ENCODE measurements at regions not wholly inside any gene's neighbourhood (a gene's known extent, or its start where the extent isn't known, plus 50 kb on each side); places are given as distances from the start of the nearest gene placed in this dataset.
"Not testable (repeated sequence)": the region's sequence is repeated elsewhere in the genome, so short reads cannot be mapped to it uniquely, and the experiment has no call there.

GRCh38 chr9:42239445-42240260 is 56.2 kb downstream of the SPATA31A6 start:
- DNase-seq, result not testable (repeated sequence)

- not testable (repeated sequence) for DNase-seq
These were observed 56.8 kb downstream of the SPATA31A6 start for GRCh38 chr9:42240261-42240579.

- DNase-seq, result not testable (repeated sequence)
These were observed 59.8 kb downstream of the SPATA31A6 start for GRCh38 chr9:42243211-42243610.

DNA sequence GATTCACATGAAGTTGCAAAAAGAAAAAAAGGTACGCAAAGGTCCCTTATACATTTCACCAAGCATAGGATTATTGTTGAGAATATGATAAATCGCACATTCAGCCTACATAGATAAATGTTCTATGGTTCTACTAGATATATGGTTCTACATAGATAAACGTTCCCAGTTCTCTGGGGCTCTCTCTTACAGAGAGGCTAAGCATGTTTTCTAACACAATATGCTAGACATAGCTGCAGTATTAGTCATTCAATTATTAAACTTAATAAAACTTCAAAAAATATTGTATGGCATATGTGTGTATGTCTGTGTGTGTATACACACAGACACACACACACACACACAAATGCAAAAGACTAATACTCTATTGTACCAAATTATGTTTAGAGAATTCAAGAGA is 60.4 kb downstream of the SPATA31A6 start:
- DNase-seq, result not testable (repeated sequence)

GRCh38 chr9:42268729-42269128 is 85.3 kb downstream of the SPATA31A6 start:
- not testable (repeated sequence) for DNase-seq

DNA sequence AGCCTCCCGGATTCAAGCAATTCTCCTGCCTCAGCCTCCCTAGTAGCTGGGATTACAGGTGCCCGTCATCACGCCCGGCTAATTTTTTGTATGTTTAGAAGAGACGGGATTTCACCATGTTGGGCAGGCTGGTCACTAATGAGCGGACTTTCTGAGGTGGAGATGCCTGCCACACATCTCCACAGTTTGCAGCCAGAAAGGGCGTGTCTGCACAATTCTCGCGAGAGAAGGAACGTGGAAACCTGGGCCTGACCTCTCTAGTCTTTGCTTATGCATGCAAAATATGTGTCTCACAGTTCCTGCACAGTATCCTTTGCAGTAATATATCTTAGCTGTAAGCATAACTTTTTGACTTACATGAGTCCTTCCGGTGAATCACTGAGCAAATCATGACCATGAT is 85.7 kb downstream of the SPATA31A6 start:
- DNase-seq, result not testable (repeated sequence)

GRCh38 chr9:42273191-42273590 is 89.7 kb downstream of the SPATA31A6 start:
- not testable (repeated sequence) for DNase-seq

GRCh38 chr9:42275141-42275540 is 91.7 kb downstream of the SPATA31A6 start:
- DNase-seq, result no peak

DNA sequence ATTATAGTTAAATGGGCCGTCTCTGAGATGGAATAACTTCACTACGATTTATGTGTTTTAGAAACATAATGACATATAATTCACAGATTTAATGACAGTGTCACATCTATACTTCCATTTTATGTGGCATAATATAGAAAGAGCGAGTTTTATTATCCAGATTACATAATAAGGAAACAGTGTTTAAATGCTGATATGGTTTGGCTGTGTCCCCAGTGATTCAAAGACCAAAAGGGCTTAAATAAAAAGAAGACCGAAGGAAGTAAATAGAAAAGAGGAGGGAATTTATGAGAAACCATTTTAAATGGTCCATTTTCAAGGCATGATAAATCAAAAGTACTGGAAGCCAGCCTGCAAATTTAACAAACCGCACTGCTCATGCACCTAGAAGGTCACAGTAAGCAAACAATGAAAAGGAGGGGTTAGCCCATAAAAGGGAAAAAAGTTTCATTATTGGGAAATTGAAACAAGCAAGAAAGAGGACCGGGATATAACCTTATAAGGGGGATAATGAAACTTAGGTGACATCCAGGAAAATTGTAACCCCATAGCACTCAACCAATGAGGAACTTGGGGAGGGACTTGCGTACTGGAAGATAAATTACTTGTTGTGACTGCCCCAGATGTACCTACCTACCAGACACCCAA is 99.2 kb downstream of the SPATA31A6 start:
- not testable (repeated sequence) for DNase-seq

DNA sequence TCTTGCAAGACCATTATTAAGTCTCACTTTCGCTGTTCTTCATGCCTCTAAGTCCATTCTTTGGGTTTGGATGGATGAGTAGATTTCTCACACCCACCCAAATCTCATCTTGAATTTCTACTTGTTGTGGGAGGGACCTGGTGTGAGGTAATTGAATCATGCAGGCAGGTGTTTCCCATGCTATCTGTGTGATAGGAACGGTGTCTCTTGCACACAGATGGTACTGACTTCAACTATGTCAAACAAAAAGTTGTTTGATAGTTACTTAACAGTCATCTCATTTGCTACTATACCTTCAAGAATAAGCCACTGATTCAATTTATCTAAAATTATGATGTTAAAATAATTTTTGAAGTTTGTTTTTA is 99.7 kb downstream of the SPATA31A6 start:
- not testable (repeated sequence) for DNase-seq

DNA sequence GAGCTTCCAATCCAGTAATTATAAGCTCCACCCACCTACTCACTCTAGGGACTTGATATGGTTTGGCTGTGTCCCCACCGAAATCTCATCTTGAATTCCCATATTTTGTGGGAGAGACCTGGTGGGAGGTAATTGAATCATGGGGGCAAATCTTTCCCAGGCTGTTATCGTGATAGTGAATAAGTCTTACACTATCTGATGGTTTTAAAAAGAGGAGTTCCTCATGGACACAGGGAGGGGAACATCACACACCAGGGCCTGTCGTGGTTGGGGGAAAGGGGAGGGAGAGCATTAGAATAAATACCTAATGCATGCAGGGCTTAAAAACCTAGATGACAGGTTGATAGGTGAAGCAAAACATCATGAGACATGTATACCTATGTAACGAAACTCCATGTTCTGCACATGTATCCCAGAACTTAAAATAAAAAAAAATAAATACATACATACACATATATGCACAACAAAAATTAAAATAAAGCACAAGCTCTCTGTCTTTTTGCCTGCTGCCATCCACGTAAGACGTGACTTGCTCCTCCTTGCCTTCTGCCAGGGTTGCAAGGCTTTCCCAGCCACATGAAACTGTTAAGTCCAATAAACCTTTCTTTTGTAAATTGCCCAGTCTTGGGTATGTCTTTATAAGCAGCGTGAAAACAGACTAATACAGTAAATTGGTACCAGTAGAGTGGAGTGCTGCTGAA is 102.8 kb downstream of the SPATA31A6 start:
- DNase-seq, result not testable (repeated sequence)

GRCh38 chr9:42288002-42288864 is 104.8 kb downstream of the SPATA31A6 start:
- not testable (repeated sequence) for DNase-seq

DNA sequence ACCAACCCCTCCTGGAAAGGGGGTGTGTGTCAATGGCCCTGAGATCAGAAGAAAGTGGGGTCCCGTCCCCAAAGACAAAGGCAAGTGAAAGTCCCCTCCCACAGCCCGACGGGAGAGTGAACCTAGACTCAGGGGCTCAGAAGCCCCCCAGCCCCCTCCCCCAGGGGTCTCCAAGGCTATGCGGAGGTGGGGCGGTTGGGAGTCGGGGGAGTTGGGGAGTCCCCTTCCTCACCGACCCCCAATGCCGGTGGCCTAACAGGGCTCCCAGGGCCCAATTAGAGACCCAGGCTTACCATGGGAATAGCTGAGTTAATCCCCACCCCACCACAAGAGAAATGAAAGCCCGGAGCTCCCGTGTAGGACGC is 105.4 kb downstream of the SPATA31A6 start:
- DNase-seq, result not testable (repeated sequence)

DNA sequence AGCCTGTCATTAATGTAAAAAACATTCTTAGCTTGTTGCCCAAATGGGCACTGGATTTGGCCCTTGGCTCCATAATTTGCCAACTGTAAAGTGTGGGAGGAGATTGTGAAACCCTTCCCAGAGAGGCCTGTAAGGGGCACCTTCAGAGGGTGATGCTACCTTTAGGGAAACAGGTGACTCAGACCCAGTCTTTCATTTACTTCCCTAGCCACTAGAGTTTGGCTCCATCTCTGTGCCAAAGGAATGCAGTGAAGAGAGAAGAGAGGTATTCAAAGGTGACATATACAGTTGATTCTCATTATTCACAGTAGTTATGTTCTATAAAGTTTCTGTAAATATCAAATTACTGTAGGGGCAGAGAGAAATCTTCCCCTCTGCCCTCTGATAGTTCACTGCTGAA is 116.7 kb downstream of the SPATA31A6 start:
- not testable (repeated sequence) for DNase-seq

DNA sequence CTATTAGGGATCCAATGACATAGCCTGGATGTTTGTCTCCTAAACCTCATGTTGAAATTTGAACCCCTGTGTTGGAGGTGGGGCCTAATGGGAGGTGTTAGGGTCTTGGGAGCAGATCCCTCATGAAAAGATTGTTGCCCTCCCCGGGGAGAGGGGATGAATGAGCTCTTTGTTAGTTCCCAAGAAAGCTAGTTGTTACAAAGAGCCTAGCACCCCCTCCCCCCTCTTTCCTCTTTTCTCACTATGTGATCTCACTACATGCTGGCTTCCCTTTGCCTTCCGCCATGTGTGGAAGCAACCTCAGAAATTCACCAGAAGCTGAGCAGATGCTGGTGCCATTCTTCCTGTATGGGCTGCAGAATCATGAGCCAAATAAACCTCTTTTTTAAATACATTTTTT is 123.2 kb downstream of the SPATA31A6 start:
- DNase-seq, result not testable (repeated sequence)

- not testable (repeated sequence) for DNase-seq
These were observed 124.0 kb downstream of the SPATA31A6 start for GRCh38 chr9:42307449-42307848.

DNA sequence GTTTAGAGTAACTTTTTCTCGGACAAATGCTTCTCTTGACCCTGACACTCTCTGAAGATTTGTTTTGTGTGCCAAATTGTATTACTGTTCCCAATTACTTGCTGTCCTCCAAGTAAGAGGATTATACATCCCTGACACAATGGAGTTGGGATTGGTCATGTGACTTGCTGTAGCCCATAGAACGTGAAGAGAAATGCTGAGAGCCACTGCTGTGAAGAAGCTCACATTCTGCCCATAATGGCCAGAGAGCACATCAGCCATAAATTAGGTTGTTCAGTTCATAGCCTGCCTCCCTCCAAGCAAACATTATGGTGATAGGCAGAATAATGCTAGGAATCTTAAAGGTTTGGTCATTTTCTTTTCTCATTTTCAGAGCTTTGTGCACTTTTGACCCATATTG is 127.5 kb downstream of the SPATA31A6 start:
- not testable (repeated sequence) for DNase-seq

DNA sequence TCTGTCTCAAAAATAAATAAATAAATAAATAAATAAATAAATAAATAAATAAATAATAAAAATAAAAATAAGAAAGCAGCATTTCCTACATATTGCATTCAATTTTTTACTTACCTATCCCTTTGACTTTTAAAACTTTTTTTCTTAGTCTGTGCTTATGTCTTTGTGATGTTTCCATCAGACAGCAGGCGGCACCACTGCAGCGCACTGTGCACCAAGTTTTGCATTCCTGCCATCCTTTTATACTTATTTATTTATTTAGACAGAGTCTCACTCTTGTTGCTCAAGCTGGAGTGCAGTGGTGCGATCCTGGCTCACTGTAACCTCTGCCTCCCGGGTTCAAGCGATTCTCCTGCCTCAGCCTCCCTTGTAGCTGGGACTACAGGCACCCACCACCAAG is 132.6 kb downstream of the SPATA31A6 start:
- DNase-seq, result not testable (repeated sequence)

DNA sequence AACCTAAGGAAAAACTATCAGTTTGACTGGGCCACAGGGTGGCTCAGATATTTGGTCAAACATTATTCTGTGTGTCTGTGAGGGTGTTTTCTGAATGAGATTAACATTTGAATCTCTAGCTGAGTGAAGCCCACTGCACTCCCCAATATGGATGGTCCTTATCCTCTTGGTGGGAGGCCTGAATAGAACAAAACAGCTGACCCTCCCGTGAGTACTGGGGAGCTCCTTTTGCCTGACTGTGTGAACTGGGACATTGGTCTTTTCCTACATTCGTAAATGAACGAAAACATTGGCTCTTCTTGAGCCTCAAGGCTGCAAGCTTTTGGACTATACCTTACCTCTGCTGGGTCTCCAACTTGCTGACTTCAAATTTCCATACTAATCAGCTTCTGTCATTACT is 134.2 kb downstream of the SPATA31A6 start:
- DNase-seq, result not testable (repeated sequence)

DNA sequence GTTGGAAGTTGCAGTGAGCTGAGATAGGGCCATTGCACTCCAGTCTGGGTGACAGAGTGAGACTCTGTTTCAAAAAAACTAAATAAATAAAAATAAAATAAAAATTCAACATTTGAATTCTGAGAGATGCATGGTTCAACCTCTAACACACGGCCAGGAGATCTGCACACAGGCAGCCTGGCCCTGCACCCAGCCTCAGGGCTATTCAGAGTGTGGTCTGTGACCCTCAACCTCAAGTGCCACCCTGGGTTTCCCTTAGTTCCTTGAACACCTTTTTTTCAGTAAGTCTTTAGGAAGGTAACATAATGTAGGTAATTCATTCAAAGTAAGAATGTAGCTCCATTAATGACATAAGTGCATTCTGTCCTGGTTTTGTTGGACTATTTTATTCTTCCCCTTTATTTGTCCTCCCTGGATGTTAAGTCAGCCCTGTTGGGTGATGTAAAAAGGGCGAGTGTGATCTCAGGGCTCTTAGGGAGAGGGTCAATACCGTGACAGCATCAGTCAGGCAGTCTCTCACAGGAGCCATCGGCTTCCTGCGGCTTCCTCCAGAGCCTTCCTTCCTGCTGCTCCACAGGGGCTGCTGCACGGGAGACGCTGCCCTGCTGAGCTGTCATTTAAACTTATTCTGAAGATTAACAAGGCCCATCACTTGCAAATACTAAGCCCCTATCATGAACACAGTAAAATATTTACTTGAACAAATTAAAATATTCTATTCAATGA is 139.8 kb downstream of the SPATA31A6 start:
- DNase-seq, result not testable (repeated sequence)

GRCh38 chr9:42325142-42325541 is 141.7 kb downstream of the SPATA31A6 start:
- not testable (repeated sequence) for DNase-seq

DNA sequence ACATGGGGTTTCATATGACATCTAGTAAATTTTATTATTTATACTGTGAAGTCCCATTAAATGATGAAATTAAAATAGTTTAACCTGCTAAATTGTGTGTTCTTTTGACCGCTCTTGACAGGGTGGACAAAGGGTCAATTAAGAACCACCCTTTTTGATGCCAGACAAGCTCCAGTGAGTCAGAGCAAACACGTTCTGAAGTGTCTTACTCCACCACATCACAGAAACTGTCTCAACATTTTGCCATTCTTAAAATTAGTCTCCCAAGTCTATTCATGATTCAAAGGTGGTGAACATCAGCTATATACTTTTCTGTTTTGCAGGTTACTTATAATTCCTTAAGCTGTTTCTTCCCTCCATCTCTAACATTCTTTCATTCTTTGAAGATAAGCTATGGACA is 142.1 kb downstream of the SPATA31A6 start:
- not testable (repeated sequence) for DNase-seq

Measured in T-helper 9 cell (primary cell).